ENCODE measurements at regions not wholly inside any gene's neighbourhood (a gene's known extent, or its start where the extent isn't known, plus 50 kb on each side); places are given as distances from the start of the nearest gene placed in this dataset.

DNA sequence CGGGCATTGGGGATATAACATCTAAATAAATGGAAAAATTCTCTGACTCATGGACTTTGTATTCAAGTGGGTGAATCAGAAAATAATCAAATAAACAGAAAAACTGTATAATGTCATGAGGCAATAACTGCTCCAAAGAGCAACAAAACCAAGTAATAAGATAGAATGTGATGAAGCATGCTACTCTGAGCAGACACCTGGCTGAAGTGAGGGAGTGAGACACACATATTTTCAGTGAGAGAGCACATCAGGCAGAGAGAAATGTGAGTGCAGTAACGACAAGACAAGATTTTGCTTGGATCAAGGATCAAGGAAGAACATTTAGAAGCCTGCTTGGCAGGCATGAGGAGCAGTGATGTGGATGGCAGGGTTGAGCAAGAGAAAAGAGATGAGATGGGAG, 75.8 kb upstream of the CCDC91 start:
- Histone ChIP-seq H2AFZ (ENCODE audit: low read length) (no peak overlapping the region), H3K9me3 (ENCODE audit: insufficient read depth, low read depth, low read length) (no peaks in the 10 kb centered on the region), H3K9ac (ENCODE audit: low read depth, low read length, poor library complexity, severe bottlenecking) (no peak overlapping the region), H4K20me1 (ENCODE audit: insufficient read depth, low read length, poor library complexity, severe bottlenecking) (no peaks in the 10 kb centered on the region), H3K4me2 (ENCODE audit: low read depth, low read length, poor library complexity, severe bottlenecking) (no peak overlapping the region), H3K79me2 (ENCODE audit: insufficient read depth, low read length) (no peaks in the 10 kb centered on the region), H3K27me3 (ENCODE audit: insufficient read depth, low read length, poor library complexity, severe bottlenecking) (no peaks in the 10 kb centered on the region), H3F3A (ENCODE audit: low read depth) (no peaks in the 10 kb centered on the region), H3K4me3 (ENCODE audit: low read length, poor library complexity, severe bottlenecking) (no peak overlapping the region), H3K9me2 (replicated peaks; ENCODE audit: low read depth, low read length) (no peaks in the 10 kb centered on the region), H3K4me1 (ENCODE audit: insufficient read depth, low read length, poor library complexity, severe bottlenecking) (peaks cover 1% of the 10 kb centered on the region), H3K36me3 (ENCODE audit: insufficient read depth, low read length) (no peaks in the 10 kb centered on the region)
- TF ChIP-seq EZH2phosphoT487 (IDR thresholded peaks at IDR 0.05; ENCODE audit: borderline replicate concordance) = no peak
- TF ChIP-seq, protein P1, sequence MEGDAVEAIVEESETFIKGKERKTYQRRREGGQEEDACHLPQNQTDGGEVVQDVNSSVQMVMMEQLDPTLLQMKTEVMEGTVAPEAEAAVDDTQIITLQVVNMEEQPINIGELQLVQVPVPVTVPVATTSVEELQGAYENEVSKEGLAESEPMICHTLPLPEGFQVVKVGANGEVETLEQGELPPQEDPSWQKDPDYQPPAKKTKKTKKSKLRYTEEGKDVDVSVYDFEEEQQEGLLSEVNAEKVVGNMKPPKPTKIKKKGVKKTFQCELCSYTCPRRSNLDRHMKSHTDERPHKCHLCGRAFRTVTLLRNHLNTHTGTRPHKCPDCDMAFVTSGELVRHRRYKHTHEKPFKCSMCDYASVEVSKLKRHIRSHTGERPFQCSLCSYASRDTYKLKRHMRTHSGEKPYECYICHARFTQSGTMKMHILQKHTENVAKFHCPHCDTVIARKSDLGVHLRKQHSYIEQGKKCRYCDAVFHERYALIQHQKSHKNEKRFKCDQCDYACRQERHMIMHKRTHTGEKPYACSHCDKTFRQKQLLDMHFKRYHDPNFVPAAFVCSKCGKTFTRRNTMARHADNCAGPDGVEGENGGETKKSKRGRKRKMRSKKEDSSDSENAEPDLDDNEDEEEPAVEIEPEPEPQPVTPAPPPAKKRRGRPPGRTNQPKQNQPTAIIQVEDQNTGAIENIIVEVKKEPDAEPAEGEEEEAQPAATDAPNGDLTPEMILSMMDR (conservative IDR thresholded peaks at IDR 0.05; ENCODE audit: low read length) = no peak

DNA sequence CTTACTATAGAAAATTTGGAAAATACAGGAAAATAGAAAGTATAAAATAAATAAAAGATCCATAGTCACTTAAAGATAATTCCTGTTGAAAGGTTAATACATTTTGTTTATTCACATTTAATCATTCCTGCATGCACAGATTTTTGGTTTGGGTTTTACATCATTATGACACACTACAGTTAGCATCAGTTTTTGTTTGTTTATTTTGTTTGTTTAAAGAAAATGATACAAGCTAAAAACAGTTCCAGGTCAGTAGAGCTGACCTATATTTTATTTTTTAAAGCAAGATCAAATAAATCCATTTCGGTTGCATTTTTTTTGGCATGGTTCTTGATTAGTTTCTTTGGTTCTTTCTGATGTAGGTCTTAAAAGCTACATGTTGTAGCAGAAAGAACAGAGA, 68.8 kb upstream of the CCDC91 start:
- TF ChIP-seq EZH2phosphoT487 (IDR thresholded peaks at IDR 0.05; ENCODE audit: borderline replicate concordance) = no peak
- TF ChIP-seq, protein P1 (conservative IDR thresholded peaks at IDR 0.05; ENCODE audit: low read length) = no peak
- H3K4me3 ChIP-seq (ENCODE audit: low read length, poor library complexity, severe bottlenecking) = no peak overlapping the region
- peaks cover 4% of the 10 kb centered on the region for H3K4me1 ChIP-seq (ENCODE audit: insufficient read depth, low read length, poor library complexity, severe bottlenecking)
- no peaks in the 10 kb centered on the region for H3K9me3 ChIP-seq (ENCODE audit: insufficient read depth, low read depth, low read length)
- H2AFZ ChIP-seq (ENCODE audit: low read length) = no peak overlapping the region
- H3K36me3 ChIP-seq (ENCODE audit: insufficient read depth, low read length) = no peaks in the 10 kb centered on the region
- no peak overlapping the region for H3K9ac ChIP-seq (ENCODE audit: low read depth, low read length, poor library complexity, severe bottlenecking)
- no peaks in the 10 kb centered on the region for H4K20me1 ChIP-seq (ENCODE audit: insufficient read depth, low read length, poor library complexity, severe bottlenecking)
- H3F3A ChIP-seq (ENCODE audit: low read depth) = no peaks in the 10 kb centered on the region
- no peak overlapping the region for H3K4me2 ChIP-seq (ENCODE audit: low read depth, low read length, poor library complexity, severe bottlenecking)
- no peaks in the 10 kb centered on the region for H3K27me3 ChIP-seq (ENCODE audit: insufficient read depth, low read length, poor library complexity, severe bottlenecking)
- H3K79me2 ChIP-seq (ENCODE audit: insufficient read depth, low read length) = no peaks in the 10 kb centered on the region
- H3K9me2 ChIP-seq (replicated peaks; ENCODE audit: low read depth, low read length) = no peaks in the 10 kb centered on the region

DNA sequence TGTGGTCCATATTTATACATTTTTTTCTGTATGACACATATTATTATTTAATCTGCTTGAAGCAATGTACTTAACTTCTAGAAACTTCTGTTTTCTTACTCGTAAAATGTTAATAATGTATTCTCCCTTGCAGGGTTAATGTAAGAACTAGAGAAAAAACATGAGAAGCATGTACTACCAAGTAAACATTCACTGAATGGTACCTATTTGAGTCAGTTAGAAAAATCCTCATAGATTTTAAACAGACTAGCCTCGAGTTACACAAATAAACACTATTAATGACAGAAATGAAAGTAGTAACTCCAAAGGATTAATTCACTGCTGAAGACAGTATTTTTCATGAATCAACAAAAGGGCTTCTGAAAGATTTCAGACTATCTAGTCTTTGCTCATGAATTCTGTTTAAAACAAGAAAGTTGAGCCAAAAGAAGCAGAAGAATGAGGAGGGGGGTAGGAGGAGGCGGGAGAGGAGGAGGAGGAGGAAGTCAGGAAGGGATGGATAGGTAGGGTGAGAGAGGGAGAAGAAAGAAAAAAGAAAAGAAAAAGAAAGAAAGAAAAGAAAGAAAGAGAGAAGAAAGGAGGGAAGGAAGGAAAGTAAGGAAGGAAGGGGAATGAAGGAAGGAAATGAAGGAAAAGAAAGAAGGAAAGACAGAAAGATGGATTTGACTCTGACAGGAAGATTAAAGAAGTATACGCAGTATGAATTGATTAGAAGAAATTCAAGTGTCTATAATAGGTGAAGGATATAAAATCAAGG, 68.2 kb upstream of the CCDC91 start:
- H2AFZ ChIP-seq (ENCODE audit: low read length) = no peak overlapping the region
- H3K4me1 ChIP-seq (ENCODE audit: insufficient read depth, low read length, poor library complexity, severe bottlenecking) = peaks cover 4% of the 10 kb centered on the region
- H3K9me3 ChIP-seq (ENCODE audit: insufficient read depth, low read depth, low read length) = no peaks in the 10 kb centered on the region
- no peaks in the 10 kb centered on the region for H3K79me2 ChIP-seq (ENCODE audit: insufficient read depth, low read length)
- no peak overlapping the region for H3K9ac ChIP-seq (ENCODE audit: low read depth, low read length, poor library complexity, severe bottlenecking)
- no peaks in the 10 kb centered on the region for H3K9me2 ChIP-seq (replicated peaks; ENCODE audit: low read depth, low read length)
- H3K4me2 ChIP-seq (ENCODE audit: low read depth, low read length, poor library complexity, severe bottlenecking) = no peak overlapping the region
- no peaks in the 10 kb centered on the region for H3K27me3 ChIP-seq (ENCODE audit: insufficient read depth, low read length, poor library complexity, severe bottlenecking)
- no peaks in the 10 kb centered on the region for H3F3A ChIP-seq (ENCODE audit: low read depth)
- H4K20me1 ChIP-seq (ENCODE audit: insufficient read depth, low read length, poor library complexity, severe bottlenecking) = no peaks in the 10 kb centered on the region
- TF ChIP-seq EZH2phosphoT487 (IDR thresholded peaks at IDR 0.05; ENCODE audit: borderline replicate concordance) = no peak
- TF ChIP-seq, protein P1 (conservative IDR thresholded peaks at IDR 0.05; ENCODE audit: low read length) = no peak
- H3K36me3 ChIP-seq (ENCODE audit: insufficient read depth, low read length) = no peaks in the 10 kb centered on the region
- H3K4me3 ChIP-seq (ENCODE audit: low read length, poor library complexity, severe bottlenecking) = no peak overlapping the region
